ENCODE measurements at regions not wholly inside any gene's neighbourhood (a gene's known extent, or its start where the extent isn't known, plus 50 kb on each side); places are given as distances from the start of the nearest gene placed in this dataset.
"Not testable (repeated sequence)": the region's sequence is repeated elsewhere in the genome, so short reads cannot be mapped to it uniquely, and the experiment has no call there.

GRCh38 chr11:112615238-112615637 is 346.0 kb upstream of the NCAM1 start:
- DNase-seq (ENCODE audit: insufficient read length, low spot score) (no peak), FAIRE-seq (peak; percentile 43)
- TF ChIP-seq TAF1 (IDR thresholded peaks at IDR 0.05; ENCODE audit: low read depth, low read length): no peak
- TF ChIP-seq POLR2A (IDR thresholded peaks at IDR 0.05; ENCODE audit: low read depth, low read length): no peak
- no peak for TF ChIP-seq PAX5 (IDR thresholded peaks at IDR 0.05; ENCODE audit: insufficient read depth, low read length, severe bottlenecking)
- TF ChIP-seq POU2F2 (IDR thresholded peaks at IDR 0.05; ENCODE audit: low read depth, low read length): no peak
- TF ChIP-seq SPI1 (IDR thresholded peaks at IDR 0.05; ENCODE audit: low read depth, low read length): no peak
- TF ChIP-seq POLR2AphosphoS5 (IDR thresholded peaks at IDR 0.05; ENCODE audit: low read depth, low read length): no peak

- DNase-seq (ENCODE audit: insufficient read length, low spot score) (no peak), FAIRE-seq (no peak)
- no peak for TF ChIP-seq POLR2A (IDR thresholded peaks at IDR 0.05; ENCODE audit: low read depth, low read length)
- TF ChIP-seq POU2F2 (IDR thresholded peaks at IDR 0.05; ENCODE audit: low read depth, low read length): no peak
- no peak for TF ChIP-seq SPI1 (IDR thresholded peaks at IDR 0.05; ENCODE audit: low read depth, low read length)
- TF ChIP-seq PAX5 (IDR thresholded peaks at IDR 0.05; ENCODE audit: insufficient read depth, low read length, severe bottlenecking): no peak
- no peak for TF ChIP-seq POLR2AphosphoS5 (IDR thresholded peaks at IDR 0.05; ENCODE audit: low read depth, low read length)
- no peak for TF ChIP-seq TAF1 (IDR thresholded peaks at IDR 0.05; ENCODE audit: low read depth, low read length)
These were observed 345.3 kb upstream of the NCAM1 start for GRCh38 chr11:112615891-112616290.

- DNase-seq (ENCODE audit: insufficient read length, low spot score): no peak
- TF ChIP-seq POU2F2 (IDR thresholded peaks at IDR 0.05; ENCODE audit: low read depth, low read length): no peak
- no peak for TF ChIP-seq TAF1 (IDR thresholded peaks at IDR 0.05; ENCODE audit: low read depth, low read length)
- TF ChIP-seq PAX5 (IDR thresholded peaks at IDR 0.05; ENCODE audit: insufficient read depth, low read length, severe bottlenecking): no peak
- no peak for TF ChIP-seq POLR2A (IDR thresholded peaks at IDR 0.05; ENCODE audit: low read depth, low read length)
- TF ChIP-seq SPI1 (IDR thresholded peaks at IDR 0.05; ENCODE audit: low read depth, low read length): no peak
- no peak for FAIRE-seq
These were observed 344.7 kb upstream of the NCAM1 start for GRCh38 chr11:112616327-112617097.

DNA sequence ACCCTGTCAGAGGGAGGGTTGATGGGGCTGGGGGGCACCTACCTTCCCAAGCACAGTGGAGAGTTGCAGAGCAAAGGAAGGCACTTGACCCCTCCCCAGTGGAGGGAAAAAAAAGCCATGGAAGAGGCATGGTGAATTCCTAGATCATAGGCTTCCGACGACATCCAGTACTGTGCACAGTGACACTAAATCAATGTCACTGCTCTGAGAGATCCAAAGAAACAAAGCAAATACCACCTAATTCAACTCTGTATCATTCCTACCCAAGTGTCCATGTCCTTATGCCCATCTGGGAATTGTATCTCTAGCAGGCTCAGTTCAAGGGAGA is 344.2 kb upstream of the NCAM1 start:
- FAIRE-seq (no peak), DNase-seq (ENCODE audit: insufficient read length, low spot score) (no peak)
- no peak for TF ChIP-seq POLR2A (IDR thresholded peaks at IDR 0.05; ENCODE audit: low read depth, low read length)
- no peak for TF ChIP-seq POU2F2 (IDR thresholded peaks at IDR 0.05; ENCODE audit: low read depth, low read length)
- no peak for TF ChIP-seq SPI1 (IDR thresholded peaks at IDR 0.05; ENCODE audit: low read depth, low read length)
- no peak for TF ChIP-seq POLR2AphosphoS5 (IDR thresholded peaks at IDR 0.05; ENCODE audit: low read depth, low read length)
- no peak for TF ChIP-seq TAF1 (IDR thresholded peaks at IDR 0.05; ENCODE audit: low read depth, low read length)
- no peak for TF ChIP-seq PAX5 (IDR thresholded peaks at IDR 0.05; ENCODE audit: insufficient read depth, low read length, severe bottlenecking)

DNA sequence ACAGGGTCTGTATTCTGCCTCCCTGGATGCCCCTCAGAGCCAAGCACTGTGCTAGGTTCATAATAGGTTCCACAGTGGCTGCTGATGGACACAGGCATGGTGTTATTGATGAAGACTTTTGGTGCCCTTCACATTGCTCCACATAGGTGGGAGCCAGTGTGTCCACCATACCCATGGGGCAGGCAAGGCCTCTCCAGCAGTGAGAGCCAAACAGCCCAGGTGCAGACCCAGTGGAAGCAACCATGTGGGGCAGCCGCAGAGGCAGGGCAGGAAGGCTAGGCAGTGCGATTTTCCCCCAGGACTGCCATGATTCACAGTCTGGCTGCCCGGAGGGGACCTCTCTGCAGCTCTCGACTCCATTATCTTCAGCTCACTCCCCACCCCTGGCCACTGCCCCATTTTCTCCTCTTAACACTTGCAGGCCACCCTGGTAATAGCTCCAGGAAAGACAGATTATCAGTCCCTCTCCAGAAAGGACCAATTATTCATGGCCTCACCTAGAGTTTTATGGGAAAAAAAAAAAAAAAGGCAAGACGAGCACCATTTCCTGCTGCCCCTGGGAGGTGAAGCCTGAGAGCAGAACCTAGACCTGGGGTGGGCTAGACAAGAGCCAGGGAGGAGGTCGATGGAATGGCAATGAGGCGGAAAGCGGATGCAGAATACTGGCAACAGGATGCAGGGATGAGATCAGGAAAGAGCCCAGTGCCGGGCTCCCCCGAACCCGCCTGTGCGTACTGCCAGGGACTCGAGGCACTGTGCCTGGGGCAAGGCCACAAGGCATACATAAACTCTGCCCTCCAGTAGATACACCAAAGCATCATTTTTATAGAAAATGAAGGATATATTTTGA is 343.0 kb upstream of the NCAM1 start:
- no peak for TF ChIP-seq POLR2AphosphoS5 (IDR thresholded peaks at IDR 0.05; ENCODE audit: low read depth, low read length)
- TF ChIP-seq POLR2A (IDR thresholded peaks at IDR 0.05; ENCODE audit: low read depth, low read length): no peak
- TF ChIP-seq TAF1 (IDR thresholded peaks at IDR 0.05; ENCODE audit: low read depth, low read length): no peak
- TF ChIP-seq PAX5 (IDR thresholded peaks at IDR 0.05; ENCODE audit: insufficient read depth, low read length, severe bottlenecking): no peak
- TF ChIP-seq POU2F2 (IDR thresholded peaks at IDR 0.05; ENCODE audit: low read depth, low read length): no peak
- TF ChIP-seq SPI1 (IDR thresholded peaks at IDR 0.05; ENCODE audit: low read depth, low read length): no peak
- FAIRE-seq (no peak), DNase-seq (ENCODE audit: insufficient read length, low spot score) (no peak)

DNA sequence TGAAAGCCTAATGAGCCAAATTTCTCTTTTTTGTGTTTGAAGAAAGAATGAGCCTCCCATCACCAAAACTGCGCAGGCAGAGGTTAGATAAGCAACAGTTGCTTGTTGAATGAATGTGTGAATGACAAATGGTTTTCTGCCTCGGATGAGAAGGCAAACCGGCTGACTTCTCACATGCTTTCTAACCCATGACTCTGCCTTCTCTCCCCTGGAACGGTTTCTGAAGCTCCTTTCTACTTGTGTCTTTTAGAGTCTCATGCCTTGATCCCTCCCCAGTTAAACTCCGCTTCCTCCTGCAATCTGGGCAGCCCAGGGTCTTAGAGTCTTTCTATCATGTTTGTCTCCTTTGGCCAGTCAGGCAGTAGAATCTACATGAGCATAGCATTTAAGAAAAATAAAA is 342.1 kb upstream of the NCAM1 start:
- no peak for DNase-seq (ENCODE audit: insufficient read length, low spot score)
- TF ChIP-seq PAX5 (IDR thresholded peaks at IDR 0.05; ENCODE audit: insufficient read depth, low read length, severe bottlenecking) (no peak), POLR2AphosphoS5 (IDR thresholded peaks at IDR 0.05; ENCODE audit: low read depth, low read length) (no peak), POU2F2 (IDR thresholded peaks at IDR 0.05; ENCODE audit: low read depth, low read length) (no peak)
- FAIRE-seq: no peak

DNA sequence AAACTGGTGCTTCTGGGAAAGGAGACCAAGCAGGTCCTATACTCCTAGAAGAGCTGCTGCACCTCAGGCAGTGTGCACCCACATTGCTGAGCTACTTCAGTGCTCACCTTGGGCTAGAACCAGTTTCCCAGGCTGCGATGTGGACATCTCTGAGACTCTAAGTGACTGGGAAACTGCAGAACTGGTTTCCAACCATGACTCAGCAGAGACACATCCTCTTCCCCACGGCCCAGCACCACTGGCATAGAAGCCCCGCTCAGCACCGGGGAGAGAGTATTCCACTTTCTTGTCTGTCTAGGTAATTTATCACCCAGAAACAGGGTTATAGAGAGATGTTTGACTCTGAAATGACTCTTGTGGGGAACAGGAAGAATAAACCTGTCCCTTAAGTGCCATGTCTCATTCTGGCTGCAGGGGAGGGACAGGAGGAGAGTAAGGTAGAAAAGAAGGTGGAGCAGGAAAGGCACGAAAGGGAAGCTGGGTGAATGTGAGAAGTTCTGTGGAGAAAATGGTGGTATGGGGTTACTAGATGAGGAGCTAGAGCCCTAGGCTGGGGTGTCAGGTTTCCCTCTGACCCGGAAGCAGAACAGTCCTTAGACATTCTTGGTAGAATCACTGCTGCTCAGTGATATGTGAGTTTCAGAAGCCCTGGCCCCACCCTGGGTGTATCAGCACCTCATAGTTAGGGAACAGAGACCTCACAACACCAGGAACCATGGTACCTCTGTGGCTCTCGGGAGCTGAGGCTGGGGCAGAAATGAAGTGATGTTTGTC is 340.4 kb upstream of the NCAM1 start:
- FAIRE-seq: peak; percentile 74
- no peak for TF ChIP-seq POLR2A (IDR thresholded peaks at IDR 0.05; ENCODE audit: low read depth, low read length)
- DNase-seq (ENCODE audit: insufficient read length, low spot score): no peak

DNA sequence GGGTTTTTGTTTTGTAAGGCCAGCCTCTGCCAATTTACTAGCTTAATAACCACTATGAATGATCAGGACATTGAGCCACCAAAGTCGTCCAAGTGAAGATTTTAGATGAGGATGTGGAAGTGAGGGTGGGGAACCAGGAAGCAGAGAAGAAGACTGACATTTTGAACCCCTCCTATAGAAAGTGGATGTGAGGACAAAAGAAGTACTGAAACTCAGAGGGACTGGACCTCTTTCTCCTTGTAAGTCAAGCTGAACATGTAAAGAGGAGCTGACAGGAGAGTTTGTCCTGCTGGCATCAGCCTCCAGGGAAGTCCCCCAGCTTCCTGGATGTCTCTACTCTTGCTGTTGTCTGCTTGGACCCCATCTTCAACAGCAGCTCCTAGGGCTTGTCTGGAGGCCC is 338.2 kb upstream of the NCAM1 start:
- DNase-seq (ENCODE audit: insufficient read length, low spot score) (no peak), FAIRE-seq (no peak)
- TF ChIP-seq TAF1 (IDR thresholded peaks at IDR 0.05; ENCODE audit: low read depth, low read length) (no peak), PAX5 (IDR thresholded peaks at IDR 0.05; ENCODE audit: insufficient read depth, low read length, severe bottlenecking) (no peak), POLR2AphosphoS5 (IDR thresholded peaks at IDR 0.05; ENCODE audit: low read depth, low read length) (no peak), POU2F2 (IDR thresholded peaks at IDR 0.05; ENCODE audit: low read depth, low read length) (no peak), SPI1 (IDR thresholded peaks at IDR 0.05; ENCODE audit: low read depth, low read length) (peak; percentile 64), POLR2A (IDR thresholded peaks at IDR 0.05; ENCODE audit: low read depth, low read length) (no peak)

DNA sequence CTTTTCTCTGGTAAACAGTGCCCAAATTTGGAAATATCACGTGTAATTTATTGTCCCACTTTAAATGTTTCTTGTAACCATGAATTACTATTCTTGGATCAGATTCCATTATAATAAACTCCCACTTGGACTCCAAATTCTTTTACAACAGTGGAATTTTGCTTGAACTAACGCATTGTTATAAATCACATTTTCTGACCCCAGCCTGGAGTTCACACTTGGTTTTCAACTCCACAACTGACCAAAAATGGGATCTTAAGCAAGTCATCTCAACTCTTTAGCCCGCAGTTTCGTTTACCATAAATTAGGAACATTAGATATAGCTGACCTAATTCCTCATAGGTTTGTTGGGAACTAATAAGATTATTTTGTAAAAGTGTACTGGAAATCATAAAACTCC is 336.8 kb upstream of the NCAM1 start:
- TF ChIP-seq POU2F2 (IDR thresholded peaks at IDR 0.05; ENCODE audit: low read depth, low read length): no peak
- TF ChIP-seq TAF1 (IDR thresholded peaks at IDR 0.05; ENCODE audit: low read depth, low read length): no peak
- no peak for TF ChIP-seq PAX5 (IDR thresholded peaks at IDR 0.05; ENCODE audit: insufficient read depth, low read length, severe bottlenecking)
- TF ChIP-seq SPI1 (IDR thresholded peaks at IDR 0.05; ENCODE audit: low read depth, low read length): no peak
- TF ChIP-seq POLR2AphosphoS5 (IDR thresholded peaks at IDR 0.05; ENCODE audit: low read depth, low read length): no peak
- no peak for TF ChIP-seq POLR2A (IDR thresholded peaks at IDR 0.05; ENCODE audit: low read depth, low read length)
- DNase-seq (ENCODE audit: insufficient read length, low spot score) (no peak), FAIRE-seq (no peak)

- peak; percentile 84 for FAIRE-seq
- not testable (repeated sequence) for DNase-seq (ENCODE audit: insufficient read length, low spot score)
These were observed 336.2 kb upstream of the NCAM1 start for GRCh38 chr11:112624971-112625370.

Data from GM12891 (cell line).